AG08396 (cell line): ENCODE measurements at regions not wholly inside any gene's neighbourhood (a gene's known extent, or its start where the extent isn't known, plus 50 kb on each side); places are given as distances from the start of the nearest gene placed in this dataset.
A peak's percentile ranks its signal among the peaks of the same experiment; 100 is the strongest.

Source experiments
- DNase-seq: peaks from one replicate; pipeline ENCODE4 v3.0.0; 2012; ENCODE audit warnings: low spot score, mixed read lengths

DNA sequence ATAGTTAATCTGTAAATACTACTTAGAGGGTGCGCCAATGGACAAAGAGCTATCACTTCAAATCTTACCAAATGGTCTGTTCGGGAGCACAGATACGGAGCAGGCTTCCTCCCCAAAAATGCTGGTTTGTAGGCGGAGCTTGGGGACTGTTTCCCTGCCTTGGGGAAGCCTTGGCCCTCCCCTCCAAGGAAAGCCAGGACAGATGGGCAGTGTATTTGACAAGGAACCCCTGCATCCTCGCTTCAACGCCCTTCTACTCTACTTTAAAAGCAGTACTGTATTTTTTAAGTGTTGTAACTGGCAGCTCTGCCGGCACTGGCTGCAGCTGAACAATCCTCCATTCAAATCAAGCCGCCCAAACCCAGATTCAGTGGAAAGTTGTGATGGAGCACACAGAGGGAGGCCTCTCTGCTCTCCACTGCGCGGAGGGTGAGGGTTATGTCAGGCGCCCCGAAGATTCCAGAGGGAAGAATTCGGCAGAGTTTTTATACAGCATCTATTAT is 83.1 kb upstream of the FNDC3B start:
- no peak for DNase-seq

- no peak for DNase-seq
These were observed 82.7 kb upstream of the FNDC3B start for GRCh38 chr3:171956705-171957104.

DNA sequence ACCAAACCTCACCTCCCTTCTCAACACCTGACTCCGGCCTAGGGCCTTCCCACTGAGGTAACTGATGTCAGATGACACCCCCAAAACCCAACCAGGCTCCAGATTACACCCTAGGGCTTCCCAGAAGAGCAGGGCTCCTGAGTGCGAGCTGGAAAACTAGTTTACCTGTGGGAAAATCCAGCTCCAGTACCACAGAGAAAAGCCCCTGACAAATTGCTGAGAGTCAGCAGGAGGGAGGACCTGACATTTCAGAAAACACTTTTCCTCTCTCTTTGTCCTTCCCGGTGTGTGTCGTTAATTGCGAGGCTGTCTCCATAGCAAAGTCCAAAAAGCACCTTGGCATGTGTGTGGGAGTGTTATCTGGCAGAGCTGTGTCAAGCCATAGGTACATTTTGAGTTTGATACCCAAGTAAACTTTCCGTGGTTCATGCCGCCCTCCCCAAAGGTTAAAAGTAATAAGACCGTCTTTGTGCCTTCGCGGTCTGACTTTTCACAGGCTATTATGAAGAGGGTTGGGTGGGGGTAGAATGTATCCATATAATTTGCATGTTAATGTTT is 79.8 kb upstream of the FNDC3B start:
- no peak for DNase-seq

GRCh38 chr3:171960159-171960558 is 79.2 kb upstream of the FNDC3B start:
- no peak for DNase-seq

- DNase-seq, result no peak
These were observed 77.1 kb upstream of the FNDC3B start for GRCh38 chr3:171962137-171962720.

GRCh38 chr3:171963546-171963945 is 75.8 kb upstream of the FNDC3B start:
- DNase-seq, result no peak

DNA sequence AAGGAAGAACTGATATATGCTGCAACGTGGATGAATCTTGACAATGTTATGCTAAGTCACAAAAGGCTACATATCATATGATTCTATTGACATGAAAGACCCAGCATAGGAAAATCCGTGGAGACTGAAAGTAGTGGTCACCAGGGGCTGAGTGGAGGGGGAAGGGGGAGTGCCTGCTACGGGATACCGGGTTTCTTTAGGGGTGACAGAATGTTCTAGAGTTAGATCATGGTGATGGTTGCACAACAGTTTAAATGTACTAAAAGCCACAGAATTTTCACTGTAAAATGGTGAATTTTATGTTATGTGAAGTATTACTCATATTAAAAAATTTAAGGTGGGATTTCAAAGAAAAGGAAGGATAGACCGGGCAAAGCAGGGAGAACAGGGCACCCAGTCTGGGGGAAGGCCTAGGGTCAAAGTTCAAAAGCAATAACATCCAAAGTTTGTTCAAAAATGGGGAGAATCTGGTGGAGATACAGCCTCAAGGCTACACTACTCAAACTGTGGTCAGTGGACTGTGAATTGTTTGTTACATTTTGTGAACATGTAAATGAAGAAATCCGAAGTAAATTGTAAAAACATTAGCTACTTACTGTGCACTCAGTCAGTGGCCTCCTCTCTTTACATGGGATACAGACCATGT is 74.2 kb upstream of the FNDC3B start:
- DNase-seq, result no peak

DNA sequence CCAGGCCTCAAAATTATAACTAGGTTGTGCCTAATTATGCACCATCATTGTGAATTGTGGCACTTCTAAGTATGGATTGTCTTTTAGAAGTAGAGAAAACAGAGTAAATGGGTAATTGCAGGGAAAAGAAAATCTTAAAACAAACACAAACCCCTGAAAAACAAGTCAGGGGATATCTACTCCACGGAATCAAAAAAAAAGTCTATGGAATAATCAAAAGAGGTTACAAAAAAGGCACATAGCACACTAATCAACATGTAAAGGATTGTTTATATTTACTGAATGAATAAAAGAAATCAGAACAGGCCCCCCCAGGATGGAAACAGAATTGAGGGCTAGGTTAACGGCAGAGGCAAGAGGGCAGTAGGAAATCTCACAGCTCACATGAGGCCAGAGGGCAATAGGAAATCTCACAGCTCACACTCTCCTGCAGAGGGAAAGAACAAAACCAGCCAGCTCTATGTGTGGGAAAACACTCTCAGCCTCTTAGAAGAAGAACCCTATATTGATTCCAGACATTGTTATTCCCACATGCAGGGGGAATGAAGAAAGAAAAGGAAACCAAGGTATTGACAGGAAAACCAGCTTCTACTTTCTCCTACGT is 72.7 kb upstream of the FNDC3B start:
- DNase-seq, result no peak

DNA sequence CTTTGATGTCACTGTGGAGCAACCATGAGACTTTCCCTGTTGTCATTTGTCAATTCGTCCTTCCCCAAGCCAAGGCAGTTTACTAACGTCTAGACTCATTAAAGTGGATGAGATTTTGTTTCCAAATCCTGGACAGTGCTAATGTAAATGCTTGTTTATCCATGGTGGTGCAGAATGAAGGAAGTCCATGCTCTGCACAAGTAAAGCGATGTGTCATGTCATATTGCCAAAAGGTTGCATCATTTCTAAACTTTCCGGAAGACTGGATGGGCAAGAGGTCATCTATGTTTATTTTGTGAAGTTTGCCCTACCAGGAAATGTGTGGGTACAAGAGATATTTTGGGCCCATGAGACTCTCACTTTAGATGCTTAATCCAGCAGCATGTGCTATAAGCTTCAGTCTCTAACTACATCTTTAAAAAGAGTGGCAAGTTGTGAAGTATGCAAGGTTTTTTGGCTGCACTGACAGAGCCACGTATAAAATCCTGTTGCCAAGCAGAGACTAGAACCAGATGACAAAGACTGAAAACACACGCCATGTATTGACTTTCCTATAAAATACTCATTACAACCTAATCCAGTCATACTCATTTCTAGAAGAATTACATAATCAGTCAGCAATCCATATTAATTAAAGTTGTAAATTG is 72.1 kb upstream of the FNDC3B start:
- DNase-seq, result peak; percentile 62

DNA sequence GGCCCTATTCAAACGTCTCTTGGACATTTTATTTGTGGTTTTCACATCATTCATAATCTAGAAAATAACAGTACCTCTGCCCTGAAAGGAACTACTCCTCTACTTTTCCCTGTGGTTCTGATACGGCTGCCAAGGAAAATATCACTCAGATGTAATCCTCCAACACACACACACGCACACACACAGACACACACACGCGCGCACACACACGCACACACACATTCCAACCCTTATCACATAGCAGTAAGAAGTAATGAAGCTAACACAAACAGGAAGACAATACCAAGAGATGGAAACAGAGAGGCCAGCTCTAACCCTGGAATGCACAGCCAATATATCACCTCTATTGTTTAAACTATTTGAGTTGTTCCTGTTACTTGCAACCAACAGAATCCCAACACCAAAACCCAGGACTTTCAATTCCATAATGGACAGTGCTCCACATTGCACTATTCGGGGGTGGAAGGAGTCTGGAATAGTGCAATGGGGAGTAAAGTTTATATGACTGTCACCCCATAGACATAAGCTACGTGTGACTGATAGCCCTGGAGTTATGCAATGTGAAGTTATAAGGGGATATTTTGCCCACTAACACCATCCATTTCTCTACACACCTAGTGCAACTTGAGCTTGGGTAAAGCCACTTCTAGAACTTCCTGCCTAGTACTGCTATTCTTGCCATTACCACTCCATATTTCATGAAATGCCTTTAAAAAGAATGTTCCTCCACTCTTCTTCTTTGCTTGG is 71.3 kb upstream of the FNDC3B start:
- no peak for DNase-seq

DNA sequence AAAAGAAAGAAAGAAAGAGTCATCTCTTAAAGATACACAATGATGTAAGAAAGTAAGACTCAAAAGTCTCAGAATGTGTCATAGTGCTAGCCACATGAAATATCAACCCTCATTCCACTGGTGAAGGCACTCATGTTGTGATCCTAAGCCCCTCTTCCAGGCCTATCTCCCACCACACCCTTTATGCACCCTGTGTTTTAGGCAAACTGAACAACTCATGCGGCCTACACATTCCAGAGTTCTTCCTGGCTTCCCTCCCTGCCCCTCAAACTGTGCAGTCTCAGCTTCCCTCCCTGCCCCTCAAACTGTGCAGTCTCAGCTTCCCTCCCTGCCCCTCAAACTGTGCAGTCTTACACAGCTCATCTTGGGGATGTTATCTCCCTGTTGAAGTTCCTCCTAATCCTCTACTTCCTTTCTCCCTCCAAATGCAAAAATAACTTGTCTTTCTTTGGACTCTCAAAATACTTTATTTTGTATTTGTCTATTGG is 69.0 kb upstream of the FNDC3B start:
- DNase-seq, result peak; percentile 21

DNA sequence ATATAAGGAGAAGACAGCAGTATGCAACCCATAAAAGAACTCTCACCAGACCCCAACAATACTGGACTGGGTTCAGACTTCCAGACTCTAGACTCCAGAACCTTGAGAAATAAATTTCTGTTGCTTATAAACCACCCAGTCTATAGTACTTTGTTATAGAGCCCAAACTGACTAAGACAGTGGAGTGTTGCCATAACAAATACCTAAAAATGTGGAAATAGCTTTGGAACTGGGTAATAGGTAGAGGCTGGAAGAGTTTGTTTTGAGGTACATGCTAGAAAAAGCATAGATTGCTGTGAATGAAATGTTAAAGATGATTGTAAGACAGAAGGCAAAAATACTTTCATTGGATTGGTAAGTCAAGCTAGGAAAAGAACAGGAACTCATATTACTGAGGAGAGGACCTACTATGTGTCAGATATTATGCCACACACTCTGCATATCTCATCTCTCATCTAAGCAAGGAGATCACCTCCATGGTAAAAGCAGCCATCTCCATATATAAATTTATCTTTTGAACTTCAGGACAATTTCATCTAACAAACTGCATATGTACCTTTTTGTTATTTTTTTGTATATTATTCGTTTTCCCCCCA is 67.4 kb upstream of the FNDC3B start:
- DNase-seq, result no peak

DNA sequence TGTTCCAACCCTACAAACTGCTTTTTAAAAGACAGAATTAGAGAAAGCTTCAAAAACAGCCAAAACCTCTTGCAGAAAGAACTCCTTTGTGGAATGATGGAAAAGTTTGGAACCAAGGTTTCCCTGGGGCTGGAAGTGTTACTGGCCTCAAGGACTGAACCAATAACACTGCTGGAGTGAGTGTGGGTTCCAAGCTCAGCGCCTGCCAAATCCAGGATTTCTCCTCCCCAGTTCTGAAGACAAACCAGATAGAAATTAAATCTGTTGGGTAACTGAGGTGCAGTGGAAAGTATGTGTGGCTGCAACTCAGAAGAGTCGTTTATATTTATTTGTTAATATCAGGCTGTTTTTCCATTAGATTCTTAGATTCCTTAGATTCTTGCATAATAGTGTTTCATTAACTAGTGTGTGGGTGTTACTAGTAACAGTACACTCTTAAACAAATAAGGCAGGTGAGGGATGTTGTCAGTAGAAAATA is 66.5 kb upstream of the FNDC3B start:
- peak; percentile 16 for DNase-seq

GRCh38 chr3:171974986-171975837 is 64.2 kb upstream of the FNDC3B start:
- peak; percentile 60 for DNase-seq

DNA sequence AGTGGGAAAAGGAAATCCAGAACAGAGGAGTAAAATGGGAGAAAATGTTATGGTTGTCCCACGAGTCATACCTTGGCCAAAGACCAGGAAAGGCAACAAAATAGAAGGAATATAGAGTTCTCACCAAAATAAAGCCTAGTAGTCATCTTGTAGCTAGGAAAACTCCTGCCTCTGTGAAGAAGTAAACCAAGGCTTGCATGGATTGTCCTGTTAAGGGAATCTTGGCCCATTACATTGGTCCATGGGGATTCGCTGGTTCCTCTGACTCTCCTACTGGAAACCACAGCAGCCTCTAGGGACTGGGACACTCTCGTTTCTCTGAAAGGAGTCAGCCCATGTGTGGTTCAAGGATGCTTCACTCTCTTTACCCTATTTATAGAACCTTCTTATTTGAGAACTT is 62.9 kb upstream of the FNDC3B start:
- DNase-seq, result peak; percentile 13

DNA sequence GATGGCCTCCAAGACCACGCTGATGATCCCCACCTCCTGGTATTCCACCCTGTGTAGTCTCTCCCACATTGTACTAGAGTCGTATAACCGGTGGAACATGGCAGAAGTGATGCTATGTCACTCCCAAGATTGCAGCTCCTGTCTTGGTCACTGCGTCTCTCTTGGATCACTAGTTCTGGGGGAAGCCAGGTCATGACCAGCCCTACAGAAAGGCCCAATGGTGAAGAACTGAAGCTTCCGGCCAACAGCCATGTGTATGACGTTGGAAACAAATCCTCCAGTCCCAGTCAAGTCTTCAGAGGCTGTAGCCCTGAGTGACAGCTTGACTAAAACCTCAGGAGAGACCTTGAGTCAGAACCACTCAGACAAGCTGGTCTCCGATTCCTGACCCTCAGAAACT is 61.9 kb upstream of the FNDC3B start:
- DNase-seq, result no peak

GRCh38 chr3:171977860-171978259 is 61.5 kb upstream of the FNDC3B start:
- no peak for DNase-seq

DNA sequence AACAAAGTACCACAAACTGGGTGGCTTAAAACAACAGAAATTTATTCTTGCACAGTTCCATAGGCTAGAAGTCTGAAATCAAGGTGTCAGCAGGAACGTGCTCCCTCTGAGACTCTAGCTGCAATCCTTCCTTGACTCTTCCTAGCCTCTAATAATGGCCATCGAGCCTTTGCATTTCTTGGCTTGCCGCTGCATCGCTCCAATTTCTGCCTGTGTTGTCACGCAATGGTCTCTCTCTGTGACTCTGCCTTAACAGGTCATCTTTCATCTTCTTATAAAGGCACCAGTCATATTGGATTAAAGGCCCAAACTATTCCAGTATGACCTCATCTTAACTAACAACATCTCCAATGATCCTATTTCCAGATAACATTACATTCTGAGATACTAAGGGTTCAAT is 61.0 kb upstream of the FNDC3B start:
- DNase-seq, result no peak

- no peak for DNase-seq
These were observed 60.3 kb upstream of the FNDC3B start for GRCh38 chr3:171979081-171979480.

- DNase-seq, result no peak
These were observed 58.7 kb upstream of the FNDC3B start for GRCh38 chr3:171980578-171981270.
